Liver (tissue), 8 donors: ENCODE measurements at regions not wholly inside any gene's neighbourhood (a gene's known extent, or its start where the extent isn't known, plus 50 kb on each side); places are given as distances from the start of the nearest gene placed in this dataset.

ENCODE experiments used
- DNase-seq: peaks from one replicate; pipeline ENCODE4 v3.0.0-alpha.2; 2017; ENCODE audit warnings: low spot score
- H3K27ac ChIP-seq, 2 donors: one replicate each; pipeline ENCODE4 v1.7.0; 2013; ENCODE audit warnings: inconsistent platforms in 2 of 2, low read length in 2 of 2, control low read depth in 1 of 2, low read depth in 1 of 2, mild to moderate bottlenecking in 1 of 2
- H3K27me3 ChIP-seq, 4 donors: one replicate each; pipeline versions ENCODE4 v1.6.1 to v1.7.0; 2013; ENCODE audit warnings: low read length in 3 of 4, inconsistent platforms in 1 of 4, mild to moderate bottlenecking in 1 of 4, moderate library complexity in 1 of 4; ENCODE audit not compliant: control insufficient read depth in 4 of 4, insufficient read depth in 4 of 4
- H3K36me3 ChIP-seq, 4 donors: one replicate each; pipeline versions ENCODE4 v1.6.1 to v1.7.0; 2013; ENCODE audit warnings: low read length in 3 of 4, mild to moderate bottlenecking in 3 of 4, low read depth in 1 of 4, moderate library complexity in 1 of 4; ENCODE audit not compliant: control insufficient read depth in 4 of 4, insufficient read depth in 3 of 4
- H3K4me1 ChIP-seq, 4 donors: one replicate each; pipeline versions ENCODE4 v1.6.1 to v1.7.0; 2013; ENCODE audit warnings: low read length in 3 of 4, mild to moderate bottlenecking in 3 of 4, moderate library complexity in 1 of 4; ENCODE audit not compliant: control insufficient read depth in 4 of 4, insufficient read depth in 4 of 4
- H3K4me3 ChIP-seq, 3 donors: one replicate each; pipeline versions ENCODE4 v1.6.1 to v1.7.0; 2013; ENCODE audit warnings: low read length in 3 of 3, control low read depth in 1 of 3, low read depth in 1 of 3, mild to moderate bottlenecking in 1 of 3
- H3K9ac ChIP-seq, 2 donors: one replicate each; pipeline ENCODE4 v1.7.0; 2013; ENCODE audit warnings: low read length in 2 of 2, mild to moderate bottlenecking in 2 of 2, moderate library complexity in 2 of 2, control low read depth in 1 of 2, low read depth in 1 of 2
- H3K9me3 ChIP-seq, 4 donors: one replicate each; pipeline versions ENCODE4 v1.6.1 to v1.7.0; 2013; ENCODE audit warnings: low read length in 3 of 4; ENCODE audit not compliant: control insufficient read depth in 4 of 4
- FOXA1 ChIP-seq: IDR thresholded peaks from 2 replicates; pipeline ENCODE4 v1.6.1; 2016; ENCODE audit warnings: antibody characterized with exemption
- GABPA ChIP-seq, 2 donors: IDR thresholded peaks in 1 of 2; conservative IDR thresholded peaks in 1 of 2; 2 replicates each; pipeline ENCODE4 v1.6.1; 2016; ENCODE audit warnings: antibody characterized with exemption in 2 of 2, mild to moderate bottlenecking in 1 of 2, moderate library complexity in 1 of 2
- HNF4A ChIP-seq, 2 donors: conservative IDR thresholded peaks; 2 replicates each; pipeline ENCODE4 v1.6.1; 2016; ENCODE audit warnings: antibody characterized with exemption in 2 of 2, mild to moderate bottlenecking in 2 of 2
- JUND ChIP-seq, 2 donors: IDR thresholded peaks; 2 replicates each; pipeline ENCODE4 v1.6.1; 2016; ENCODE audit warnings: antibody characterized with exemption in 2 of 2
- NR2F2 ChIP-seq: IDR thresholded peaks from 2 replicates; pipeline ENCODE4 v1.6.1; 2016; ENCODE audit warnings: antibody characterized with exemption
- RAD21 ChIP-seq, 2 donors: IDR thresholded peaks; 2 replicates each; pipeline ENCODE4 v1.6.1; 2016; ENCODE audit warnings: antibody characterized with exemption in 2 of 2, mild to moderate bottlenecking in 2 of 2
- RXRA ChIP-seq, 2 donors: IDR thresholded peaks; 2 replicates each; pipeline ENCODE4 v1.6.1; 2017 to 2018; ENCODE audit warnings: antibody characterized with exemption in 2 of 2, mild to moderate bottlenecking in 1 of 2
- SP1 ChIP-seq: IDR thresholded peaks from 2 replicates; pipeline ENCODE4 v1.6.1; 2018; ENCODE audit warnings: antibody characterized with exemption, mild to moderate bottlenecking
- TAF1 ChIP-seq: conservative IDR thresholded peaks from 2 replicates; pipeline ENCODE4 v1.6.1; 2016; ENCODE audit warnings: antibody characterized with exemption, mild to moderate bottlenecking
- YY1 ChIP-seq: IDR thresholded peaks from 2 replicates; pipeline ENCODE4 v1.6.1; 2016; ENCODE audit warnings: antibody characterized with exemption, mild to moderate bottlenecking
- WGBS: extraction: QIAGEN DNeasy Blood & Tissue Kit; methylation state at CpG from one replicate; pipeline ENCODE4 v1.1.7; 2013; 5-methylcytosine and 5-hydroxymethylcytosine counted together
- TF ChIP-seq, protein P1 (sequence below): IDR thresholded peaks from 2 replicates; pipeline ENCODE4 v1.6.1; 2016; ENCODE audit warnings: antibody characterized with exemption
- TF ChIP-seq, protein P2 (sequence below): IDR thresholded peaks from 2 replicates; pipeline ENCODE4 v1.6.1; 2016; ENCODE audit warnings: antibody characterized with exemption
- TF ChIP-seq, protein P3 (sequence below): IDR thresholded peaks from 2 replicates; pipeline ENCODE4 v1.6.1; 2016; ENCODE audit warnings: antibody characterized with exemption, mild to moderate bottlenecking
- TF ChIP-seq, protein P4 (sequence below): fragments of 150-350 bp; IDR thresholded peaks from 2 replicates; pipeline ENCODE4 v1.5.1; 2017; ENCODE audit warnings: improper control_type of control experiment, low read depth, low read length; ENCODE audit not compliant: missing input control
- donor health status: healthy.
- donor health status: healthy.
- donor health status: healthy.
- donor health status: healthy.
- donor health status: healthy.

DNA sequence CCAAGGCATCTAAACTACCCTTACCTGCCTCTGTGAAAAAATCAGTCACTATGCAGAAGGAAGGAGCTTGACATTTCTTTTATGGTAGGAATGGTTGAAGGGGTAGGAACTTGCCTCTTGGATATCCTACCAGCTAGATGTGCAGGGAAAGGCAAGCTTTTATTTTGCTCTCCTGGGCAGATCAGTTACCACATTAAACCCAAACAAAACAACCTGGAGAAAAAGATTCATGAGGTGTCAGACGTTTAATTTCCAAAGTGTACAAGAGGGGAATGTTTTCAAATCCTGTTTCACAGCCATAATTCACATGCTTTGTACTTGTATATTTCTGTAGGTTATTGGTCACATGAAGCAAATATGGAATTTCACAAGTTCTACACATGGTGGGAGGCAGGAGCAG is 67.0 kb upstream of the IFNG-AS1 start:
- H3K4me1 ChIP-seq: no peaks in the 10 kb centered on the region
- WGBS: 79% methylated on average over 1 of the region's 1 CpG
- H3K9ac ChIP-seq: no peak overlapping the region
- no peak for TF ChIP-seq YY1
- TF ChIP-seq JUND (IDR thresholded peaks at IDR 0.05): no peak
- TF ChIP-seq, protein P1, sequence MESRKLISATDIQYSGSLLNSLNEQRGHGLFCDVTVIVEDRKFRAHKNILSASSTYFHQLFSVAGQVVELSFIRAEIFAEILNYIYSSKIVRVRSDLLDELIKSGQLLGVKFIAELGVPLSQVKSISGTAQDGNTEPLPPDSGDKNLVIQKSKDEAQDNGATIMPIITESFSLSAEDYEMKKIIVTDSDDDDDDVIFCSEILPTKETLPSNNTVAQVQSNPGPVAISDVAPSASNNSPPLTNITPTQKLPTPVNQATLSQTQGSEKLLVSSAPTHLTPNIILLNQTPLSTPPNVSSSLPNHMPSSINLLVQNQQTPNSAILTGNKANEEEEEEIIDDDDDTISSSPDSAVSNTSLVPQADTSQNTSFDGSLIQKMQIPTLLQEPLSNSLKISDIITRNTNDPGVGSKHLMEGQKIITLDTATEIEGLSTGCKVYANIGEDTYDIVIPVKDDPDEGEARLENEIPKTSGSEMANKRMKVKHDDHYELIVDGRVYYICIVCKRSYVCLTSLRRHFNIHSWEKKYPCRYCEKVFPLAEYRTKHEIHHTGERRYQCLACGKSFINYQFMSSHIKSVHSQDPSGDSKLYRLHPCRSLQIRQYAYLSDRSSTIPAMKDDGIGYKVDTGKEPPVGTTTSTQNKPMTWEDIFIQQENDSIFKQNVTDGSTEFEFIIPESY: no peak
- no peak for TF ChIP-seq GABPA (IDR thresholded peaks at IDR 0.05 in 1 of 2, conservative IDR thresholded peaks at IDR 0.05 in 1 of 2)
- H3K36me3 ChIP-seq: no peaks in the 10 kb centered on the region
- DNase-seq: no peak
- H3K27me3 ChIP-seq: no peaks in the 10 kb centered on the region
- H3K27ac ChIP-seq: no peak overlapping the region
- no peak overlapping the region for H3K4me3 ChIP-seq
- H3K9me3 ChIP-seq: no peaks in the 10 kb centered on the region

DNA sequence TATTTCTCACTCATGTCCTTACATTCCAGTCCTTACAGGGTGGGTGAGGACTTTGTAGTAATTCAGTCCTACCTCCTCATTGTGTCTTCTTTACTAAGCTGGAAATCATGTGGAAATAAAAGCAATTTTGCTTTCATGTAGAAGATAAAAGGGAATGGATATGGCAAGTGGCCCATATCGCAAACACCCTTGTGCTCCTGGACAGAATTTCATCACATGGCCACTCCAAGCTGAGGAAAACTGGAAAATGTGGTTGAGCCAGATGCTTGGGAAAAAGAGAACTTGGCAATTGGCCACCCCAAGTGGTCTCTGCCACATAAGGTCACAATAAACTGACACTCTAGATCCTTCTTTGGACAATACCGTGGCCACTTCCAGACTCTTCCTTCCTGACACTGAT is 64.2 kb upstream of the IFNG-AS1 start:
- WGBS: 67% methylated on average over 2 of the region's 2 CpGs
- Histone ChIP-seq H3K4me1 (no peaks in the 10 kb centered on the region), H3K9me3 (no peaks in the 10 kb centered on the region), H3K27ac (no peak overlapping the region), H3K4me3 (no peak overlapping the region), H3K36me3 (no peaks in the 10 kb centered on the region), H3K9ac (no peak overlapping the region), H3K27me3 (no peaks in the 10 kb centered on the region)
- no peak for DNase-seq
- TF ChIP-seq SP1: no peak
- TF ChIP-seq HNF4A (conservative IDR thresholded peaks at IDR 0.05): no peak
- TF ChIP-seq, protein P2, sequence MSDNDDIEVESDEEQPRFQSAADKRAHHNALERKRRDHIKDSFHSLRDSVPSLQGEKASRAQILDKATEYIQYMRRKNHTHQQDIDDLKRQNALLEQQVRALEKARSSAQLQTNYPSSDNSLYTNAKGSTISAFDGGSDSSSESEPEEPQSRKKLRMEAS: no peak
- TF ChIP-seq NR2F2: no peak
- no peak for TF ChIP-seq RAD21 (IDR thresholded peaks at IDR 0.05)
- no peak for TF ChIP-seq TAF1
- TF ChIP-seq, protein P3, sequence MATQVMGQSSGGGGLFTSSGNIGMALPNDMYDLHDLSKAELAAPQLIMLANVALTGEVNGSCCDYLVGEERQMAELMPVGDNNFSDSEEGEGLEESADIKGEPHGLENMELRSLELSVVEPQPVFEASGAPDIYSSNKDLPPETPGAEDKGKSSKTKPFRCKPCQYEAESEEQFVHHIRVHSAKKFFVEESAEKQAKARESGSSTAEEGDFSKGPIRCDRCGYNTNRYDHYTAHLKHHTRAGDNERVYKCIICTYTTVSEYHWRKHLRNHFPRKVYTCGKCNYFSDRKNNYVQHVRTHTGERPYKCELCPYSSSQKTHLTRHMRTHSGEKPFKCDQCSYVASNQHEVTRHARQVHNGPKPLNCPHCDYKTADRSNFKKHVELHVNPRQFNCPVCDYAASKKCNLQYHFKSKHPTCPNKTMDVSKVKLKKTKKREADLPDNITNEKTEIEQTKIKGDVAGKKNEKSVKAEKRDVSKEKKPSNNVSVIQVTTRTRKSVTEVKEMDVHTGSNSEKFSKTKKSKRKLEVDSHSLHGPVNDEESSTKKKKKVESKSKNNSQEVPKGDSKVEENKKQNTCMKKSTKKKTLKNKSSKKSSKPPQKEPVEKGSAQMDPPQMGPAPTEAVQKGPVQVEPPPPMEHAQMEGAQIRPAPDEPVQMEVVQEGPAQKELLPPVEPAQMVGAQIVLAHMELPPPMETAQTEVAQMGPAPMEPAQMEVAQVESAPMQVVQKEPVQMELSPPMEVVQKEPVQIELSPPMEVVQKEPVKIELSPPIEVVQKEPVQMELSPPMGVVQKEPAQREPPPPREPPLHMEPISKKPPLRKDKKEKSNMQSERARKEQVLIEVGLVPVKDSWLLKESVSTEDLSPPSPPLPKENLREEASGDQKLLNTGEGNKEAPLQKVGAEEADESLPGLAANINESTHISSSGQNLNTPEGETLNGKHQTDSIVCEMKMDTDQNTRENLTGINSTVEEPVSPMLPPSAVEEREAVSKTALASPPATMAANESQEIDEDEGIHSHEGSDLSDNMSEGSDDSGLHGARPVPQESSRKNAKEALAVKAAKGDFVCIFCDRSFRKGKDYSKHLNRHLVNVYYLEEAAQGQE: no peak
- TF ChIP-seq FOXA1: no peak
- TF ChIP-seq YY1: no peak
- TF ChIP-seq, protein P1: no peak
- TF ChIP-seq RXRA (IDR thresholded peaks at IDR 0.05): no peak
- TF ChIP-seq JUND (IDR thresholded peaks at IDR 0.05): no peak
- TF ChIP-seq, protein P4, sequence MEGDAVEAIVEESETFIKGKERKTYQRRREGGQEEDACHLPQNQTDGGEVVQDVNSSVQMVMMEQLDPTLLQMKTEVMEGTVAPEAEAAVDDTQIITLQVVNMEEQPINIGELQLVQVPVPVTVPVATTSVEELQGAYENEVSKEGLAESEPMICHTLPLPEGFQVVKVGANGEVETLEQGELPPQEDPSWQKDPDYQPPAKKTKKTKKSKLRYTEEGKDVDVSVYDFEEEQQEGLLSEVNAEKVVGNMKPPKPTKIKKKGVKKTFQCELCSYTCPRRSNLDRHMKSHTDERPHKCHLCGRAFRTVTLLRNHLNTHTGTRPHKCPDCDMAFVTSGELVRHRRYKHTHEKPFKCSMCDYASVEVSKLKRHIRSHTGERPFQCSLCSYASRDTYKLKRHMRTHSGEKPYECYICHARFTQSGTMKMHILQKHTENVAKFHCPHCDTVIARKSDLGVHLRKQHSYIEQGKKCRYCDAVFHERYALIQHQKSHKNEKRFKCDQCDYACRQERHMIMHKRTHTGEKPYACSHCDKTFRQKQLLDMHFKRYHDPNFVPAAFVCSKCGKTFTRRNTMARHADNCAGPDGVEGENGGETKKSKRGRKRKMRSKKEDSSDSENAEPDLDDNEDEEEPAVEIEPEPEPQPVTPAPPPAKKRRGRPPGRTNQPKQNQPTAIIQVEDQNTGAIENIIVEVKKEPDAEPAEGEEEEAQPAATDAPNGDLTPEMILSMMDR: no peak
